ENCODE measurements at regions not wholly inside any gene's neighbourhood (a gene's known extent, or its start where the extent isn't known, plus 50 kb on each side); places are given as distances from the start of the nearest gene placed in this dataset.

DNA sequence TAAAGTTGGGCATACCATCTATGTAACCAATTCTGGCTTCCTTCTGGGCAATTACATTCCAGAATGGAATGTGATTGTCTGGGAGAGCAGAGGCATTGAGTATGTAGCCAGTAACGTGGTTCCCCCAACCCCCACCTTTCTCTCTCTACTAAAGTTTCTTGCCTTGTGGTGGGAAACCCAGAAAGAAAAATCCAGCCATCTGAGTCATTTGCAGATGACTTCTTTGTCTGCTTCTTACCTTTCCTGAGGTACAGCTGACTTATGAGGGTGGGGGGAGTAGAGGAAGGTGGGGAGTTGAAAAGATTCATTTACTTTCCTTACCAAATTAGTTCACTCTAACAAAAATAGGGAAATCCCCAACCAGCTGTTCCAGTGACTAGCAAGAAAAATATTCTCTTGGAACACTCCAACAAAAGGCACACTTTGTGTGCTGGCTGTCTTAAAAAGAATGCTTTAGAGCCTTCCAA lies 112.1 kb upstream of the FRMD6 start:
- DNase-seq (ENCODE audit: low spot score) (no peak), ATAC-seq (ENCODE audit: low FRiP score) (no peak)
- TF ChIP-seq, protein P1, sequence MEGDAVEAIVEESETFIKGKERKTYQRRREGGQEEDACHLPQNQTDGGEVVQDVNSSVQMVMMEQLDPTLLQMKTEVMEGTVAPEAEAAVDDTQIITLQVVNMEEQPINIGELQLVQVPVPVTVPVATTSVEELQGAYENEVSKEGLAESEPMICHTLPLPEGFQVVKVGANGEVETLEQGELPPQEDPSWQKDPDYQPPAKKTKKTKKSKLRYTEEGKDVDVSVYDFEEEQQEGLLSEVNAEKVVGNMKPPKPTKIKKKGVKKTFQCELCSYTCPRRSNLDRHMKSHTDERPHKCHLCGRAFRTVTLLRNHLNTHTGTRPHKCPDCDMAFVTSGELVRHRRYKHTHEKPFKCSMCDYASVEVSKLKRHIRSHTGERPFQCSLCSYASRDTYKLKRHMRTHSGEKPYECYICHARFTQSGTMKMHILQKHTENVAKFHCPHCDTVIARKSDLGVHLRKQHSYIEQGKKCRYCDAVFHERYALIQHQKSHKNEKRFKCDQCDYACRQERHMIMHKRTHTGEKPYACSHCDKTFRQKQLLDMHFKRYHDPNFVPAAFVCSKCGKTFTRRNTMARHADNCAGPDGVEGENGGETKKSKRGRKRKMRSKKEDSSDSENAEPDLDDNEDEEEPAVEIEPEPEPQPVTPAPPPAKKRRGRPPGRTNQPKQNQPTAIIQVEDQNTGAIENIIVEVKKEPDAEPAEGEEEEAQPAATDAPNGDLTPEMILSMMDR (IDR thresholded peaks at IDR 0.05): no peak

DNA sequence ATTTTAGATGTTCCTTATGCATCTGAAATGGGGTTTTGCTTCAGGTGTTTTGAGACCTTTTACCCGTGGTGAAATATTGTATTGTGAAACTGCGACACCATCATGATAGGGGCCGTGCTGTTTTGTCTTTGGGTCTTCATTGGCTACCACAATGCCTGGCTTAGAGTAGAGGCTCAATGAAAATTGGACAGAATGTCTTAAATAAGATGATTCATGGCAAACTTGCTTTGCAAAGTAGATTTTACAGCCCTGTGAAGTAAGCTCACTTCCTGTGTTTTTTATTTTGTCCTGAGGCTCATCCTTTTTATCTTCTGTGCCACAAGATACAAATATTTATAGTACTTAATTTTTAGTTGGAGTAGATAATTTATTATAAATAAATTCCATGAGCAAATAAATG lies 111.3 kb upstream of the FRMD6 start:
- TF ChIP-seq, protein P1 (IDR thresholded peaks at IDR 0.05): no peak
- ATAC-seq (ENCODE audit: low FRiP score): no peak
- DNase-seq (ENCODE audit: low spot score): no peak

DNA sequence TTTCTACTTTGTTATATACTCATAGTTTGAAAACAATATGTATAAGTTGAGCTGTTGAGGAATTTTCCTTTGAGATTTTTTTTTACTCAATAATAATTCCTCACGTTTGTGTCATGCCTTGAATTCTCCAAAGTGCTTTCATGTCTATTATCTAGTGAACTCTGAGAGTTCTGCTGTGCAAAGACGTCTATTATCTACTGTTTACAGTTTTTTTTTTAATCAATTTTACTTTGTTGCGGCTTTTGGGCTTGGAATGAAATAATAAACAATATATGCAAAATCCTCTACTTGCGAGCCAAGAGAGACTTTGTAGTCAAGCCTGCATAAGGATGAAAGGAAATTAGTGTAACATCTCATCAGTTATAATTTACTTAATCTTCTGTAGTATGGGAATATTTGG lies 107.2 kb upstream of the FRMD6 start:
- no peak for DNase-seq (ENCODE audit: low spot score)
- TF ChIP-seq, protein P1 (IDR thresholded peaks at IDR 0.05): no peak
- ATAC-seq (ENCODE audit: low FRiP score): no peak

DNA sequence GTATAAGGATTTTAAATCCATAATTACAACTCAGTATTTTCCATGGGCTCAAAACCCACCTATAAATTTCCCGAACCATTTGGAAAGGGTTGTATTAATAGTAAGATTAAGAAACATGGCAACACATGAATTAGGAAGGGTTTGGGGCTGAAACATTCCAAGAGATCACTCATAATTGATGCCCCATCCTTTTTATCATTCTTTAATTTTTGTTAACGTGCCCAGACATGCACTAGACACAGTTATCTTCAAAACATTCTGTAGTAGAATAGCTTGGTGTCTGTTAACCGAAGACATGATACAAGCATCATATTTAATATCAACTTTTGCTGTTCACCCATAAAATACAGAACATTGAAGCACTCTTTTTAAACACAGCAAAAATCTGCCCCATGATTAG lies 106.8 kb upstream of the FRMD6 start:
- ATAC-seq (ENCODE audit: low FRiP score) (no peak), DNase-seq (ENCODE audit: low spot score) (no peak)
- TF ChIP-seq, protein P1 (IDR thresholded peaks at IDR 0.05): no peak

DNA sequence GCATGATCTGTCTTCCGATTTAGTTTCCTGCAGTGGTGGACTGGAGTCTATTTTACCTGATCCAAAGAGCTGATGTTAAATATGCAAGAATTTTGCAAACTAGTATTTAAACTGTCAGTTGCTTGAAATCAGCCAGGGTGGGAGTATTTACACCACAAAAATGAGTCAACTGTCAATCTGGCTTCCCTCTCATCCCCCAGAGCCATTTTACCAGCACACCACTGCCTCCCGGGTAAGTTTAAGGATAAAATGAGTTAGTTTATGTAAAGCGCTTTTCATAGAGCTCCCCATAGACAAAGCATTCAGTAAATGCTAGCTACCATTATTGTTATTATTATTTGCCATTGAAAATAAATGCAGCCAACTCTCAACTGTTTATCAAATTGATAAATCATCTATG lies 106.3 kb upstream of the FRMD6 start:
- no peak for DNase-seq (ENCODE audit: low spot score)
- TF ChIP-seq, protein P1 (IDR thresholded peaks at IDR 0.05): no peak
- ATAC-seq (ENCODE audit: low FRiP score): no peak

DNA sequence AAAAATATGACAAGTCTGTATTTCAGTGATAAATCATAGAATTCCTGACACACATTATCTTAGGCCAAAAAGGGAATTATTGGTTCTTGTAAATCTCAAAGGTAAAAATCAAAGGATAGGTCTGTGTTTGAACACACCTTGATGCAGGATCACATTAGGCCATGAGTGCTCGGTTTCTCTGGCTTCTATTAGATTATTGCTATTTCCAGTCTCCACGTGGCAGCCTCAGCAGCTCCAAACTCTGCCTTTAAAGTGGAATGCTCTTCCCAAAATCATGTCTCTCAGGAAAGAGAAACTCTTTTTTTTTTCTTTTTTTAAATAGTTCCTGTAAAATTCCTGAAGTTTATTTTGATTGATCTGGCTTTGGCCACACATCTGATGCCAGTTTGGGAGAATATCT lies 105.6 kb upstream of the FRMD6 start:
- ATAC-seq (ENCODE audit: low FRiP score): no peak
- no peak for DNase-seq (ENCODE audit: low spot score)
- TF ChIP-seq, protein P1 (IDR thresholded peaks at IDR 0.05): no peak

DNA sequence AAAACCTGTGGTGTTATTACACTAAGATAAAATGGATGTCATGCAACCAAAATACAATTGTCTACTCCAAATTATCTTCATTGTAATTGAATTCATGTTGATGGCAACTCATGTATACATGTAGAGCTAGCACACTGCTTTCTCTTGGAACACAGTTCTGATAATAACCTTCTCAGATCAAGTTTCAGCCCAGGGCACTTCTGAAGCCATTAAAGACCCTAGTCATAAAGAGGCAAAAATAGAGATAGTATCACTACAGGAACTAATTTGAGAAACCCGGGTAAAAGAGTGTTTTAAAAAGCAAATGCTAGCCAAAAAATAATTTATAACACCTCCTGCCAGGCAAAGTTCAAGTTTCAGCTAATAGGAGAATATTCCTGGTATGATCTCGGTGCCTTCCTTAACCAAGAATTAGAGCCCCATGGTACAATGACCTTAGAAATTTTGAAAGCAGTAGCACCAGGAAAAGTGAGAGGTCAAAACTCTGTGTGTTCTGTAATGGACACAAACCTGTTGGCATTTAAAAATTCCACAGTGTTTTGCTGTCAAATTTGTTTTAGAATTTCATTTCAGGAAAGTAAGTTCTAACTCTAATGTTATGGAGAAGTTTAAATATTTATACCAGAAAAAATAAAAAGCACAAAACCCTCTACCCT lies 105.0 kb upstream of the FRMD6 start:
- ATAC-seq (ENCODE audit: low FRiP score): peak; percentile 52
- DNase-seq (ENCODE audit: low spot score): no peak
- TF ChIP-seq, protein P1 (IDR thresholded peaks at IDR 0.05): no peak

Data from omental fat pad (tissue), 3 donors.